ENCODE measurements at regions not wholly inside any gene's neighbourhood (a gene's known extent, or its start where the extent isn't known, plus 50 kb on each side); places are given as distances from the start of the nearest gene placed in this dataset.

GRCh38 chr19:30319876-30320275 is 52.3 kb upstream of the ZNF536 start:
- no peak for DNase-seq
- Histone ChIP-seq H3K36me3 (replicated peaks in 1 of 2; ENCODE audit: insufficient read depth in 1 of 2, low read depth in 2 of 2) (no peaks in the 10 kb centered on the region), H3K27me3 (no peaks in the 10 kb centered on the region), H3K4me3 (no peak overlapping the region), H3K9me3 (no peaks in the 10 kb centered on the region), H3K27ac (no peak overlapping the region), H3K4me1 (no peaks in the 10 kb centered on the region)
- TF ChIP-seq CTCF (IDR thresholded peaks at IDR 0.05) (no peak), POLR2A (IDR thresholded peaks at IDR 0.05) (no peak)
- ATAC-seq = no peak
- intact Hi-C loops (cut with DNase I) = no loop called here

- Histone ChIP-seq H3K27ac (no peak overlapping the region), H3K4me3 (no peak overlapping the region), H3K4me1 (no peaks in the 10 kb centered on the region), H3K27me3 (no peaks in the 10 kb centered on the region), H3K36me3 (replicated peaks in 1 of 2; ENCODE audit: insufficient read depth in 1 of 2, low read depth in 2 of 2) (no peaks in the 10 kb centered on the region), H3K9me3 (no peaks in the 10 kb centered on the region)
- whole genome bisulfite sequencing, 2 donors = 54 to 73% methylated on average over 15 of the region's 15 CpGs
- ATAC-seq = no peak
- no peak for TF ChIP-seq POLR2A (IDR thresholded peaks at IDR 0.05)
- DNase-seq = no peak
- intact Hi-C loops (cut with DNase I) = no loop called here
Observed at GRCh38 chr19:30320466-30320865, 51.7 kb upstream of the ZNF536 start.

GRCh38 chr19:30320916-30321315 is 51.3 kb upstream of the ZNF536 start:
- DNase-seq (no peak), ATAC-seq (no peak)
- Histone ChIP-seq H3K36me3 (replicated peaks in 1 of 2; ENCODE audit: insufficient read depth in 1 of 2, low read depth in 2 of 2) (no peaks in the 10 kb centered on the region), H3K4me3 (no peak overlapping the region), H3K27me3 (no peaks in the 10 kb centered on the region), H3K9me3 (no peaks in the 10 kb centered on the region), H3K4me1 (no peaks in the 10 kb centered on the region), H3K27ac (no peak overlapping the region)
- TF ChIP-seq POLR2A (IDR thresholded peaks at IDR 0.05) (no peak), CTCF (IDR thresholded peaks at IDR 0.05) (no peak)
- intact Hi-C loops (cut with DNase I) = no loop called here
- 72 to 74% methylated on average over 11 of the region's 11 CpGs for WGBS, 2 donors

Data from body of pancreas (tissue), 4 donors.